GM23338 (cell line): ENCODE measurements at regions not wholly inside any gene's neighbourhood (a gene's known extent, or its start where the extent isn't known, plus 50 kb on each side); places are given as distances from the start of the nearest gene placed in this dataset.

Experiments used
- ATAC-seq: fragments of 200-7000 bp; cut with Tn5 transposase; 3 replicates; pipeline ENCODE4 v1.9.1; 2020
- DNase-seq: peaks from one replicate; pipeline ENCODE4 v3.0.0-alpha.2; 2015; ENCODE audit warnings: low spot score
- H2AFZ ChIP-seq: fragments of 200-600 bp; sonication (generic); 2 replicates; pipeline ENCODE4 v1.8.0; 2016; ENCODE audit warnings: antibody characterized with exemption, mild to moderate bottlenecking, moderate library complexity
- H3F3A ChIP-seq: fragments of 200-600 bp; sonication (generic); replicated peaks from 2 replicates; pipeline ENCODE4 v1.8.0; 2017; ENCODE audit warnings: antibody characterized with exemption, mixed run types, low read depth
- H3K27ac ChIP-seq: fragments of 200-600 bp; sonication (generic); 2 replicates; pipeline ENCODE4 v1.6.1; 2016; ENCODE audit warnings: low read depth
- H3K27me3 ChIP-seq: fragments of 200-600 bp; sonication (generic); 2 replicates; pipeline ENCODE4 v1.8.0; 2016; ENCODE audit warnings: mild to moderate bottlenecking, mixed run types, moderate library complexity; ENCODE audit not compliant: insufficient read depth
- H3K36me3 ChIP-seq: fragments of 200-600 bp; sonication (generic); 2 replicates; pipeline ENCODE4 v1.8.0; 2016; ENCODE audit warnings: mild to moderate bottlenecking; ENCODE audit not compliant: insufficient read depth
- H3K4me1 ChIP-seq: fragments of 200-600 bp; sonication (generic); 2 replicates; pipeline ENCODE4 v1.8.0; 2016; ENCODE audit warnings: mild to moderate bottlenecking, moderate library complexity; ENCODE audit not compliant: insufficient read depth
- H3K4me2 ChIP-seq: fragments of 200-600 bp; sonication (generic); 2 replicates; pipeline ENCODE4 v1.7.1; 2017; ENCODE audit warnings: mixed run types
- H3K4me3 ChIP-seq: fragments of 200-600 bp; sonication (generic); 2 replicates; pipeline ENCODE4 v1.6.1; 2016; ENCODE audit warnings: mixed run types
- H3K79me2 ChIP-seq: fragments of 200-600 bp; sonication (generic); replicated peaks from 2 replicates; pipeline ENCODE4 v1.8.0; 2017; ENCODE audit warnings: mild to moderate bottlenecking; ENCODE audit not compliant: insufficient read depth
- H3K9me2 ChIP-seq: fragments of 200-600 bp; sonication (generic); 2 replicates; pipeline ENCODE4 v1.8.0; 2017; ENCODE audit not compliant: insufficient read depth
- H4K20me1 ChIP-seq: fragments of 200-600 bp; sonication (generic); replicated peaks from 2 replicates; pipeline ENCODE4 v1.8.0; 2017; ENCODE audit warnings: mild to moderate bottlenecking; ENCODE audit not compliant: insufficient read depth
- H3K27ac Mint-ChIP-seq: 2 replicates; pipeline ENCODE4 v1.8.0; 2020; ENCODE audit warnings: inconsistent platforms, mild to moderate bottlenecking, moderate library complexity, mixed read lengths
- H3K27me3 Mint-ChIP-seq: 3 replicates; pipeline ENCODE4 v1.8.0; 2022; ENCODE audit warnings: low read depth, mild to moderate bottlenecking, moderate library complexity, mixed read lengths, inconsistent platforms; ENCODE audit not compliant: insufficient read depth, poor library complexity
- H3K36me3 Mint-ChIP-seq: 3 replicates; pipeline ENCODE4 v1.8.0; 2021; ENCODE audit warnings: low read depth, mild to moderate bottlenecking, inconsistent platforms, moderate library complexity, mixed read lengths
- H3K4me1 Mint-ChIP-seq: 3 replicates; pipeline ENCODE4 v1.8.0; 2020; ENCODE audit warnings: mild to moderate bottlenecking, inconsistent platforms, mixed read lengths
- H3K4me3 Mint-ChIP-seq: 3 replicates; pipeline ENCODE4 v1.8.0; 2021; ENCODE audit warnings: moderate library complexity, mild to moderate bottlenecking, inconsistent platforms, mixed read lengths
- H3K9me3 Mint-ChIP-seq: 3 replicates; pipeline ENCODE4 v1.8.0; 2020; ENCODE audit warnings: moderate library complexity, mild to moderate bottlenecking, inconsistent platforms, mixed read lengths
- CREB1 ChIP-seq: fragments of 250-450 bp; sonication (Bioruptor Pico); IDR thresholded peaks from 2 replicates; pipeline ENCODE4 v1.5.0; 2020; ENCODE audit warnings: low read depth, mild to moderate bottlenecking, moderate library complexity
- CTCF ChIP-seq, 2 experiments: fragments of 200-600 bp in 1 of 2; sonication (generic) in 1 of 2; conservative IDR thresholded peaks; 2 replicates each; pipeline versions ENCODE4 v1.5.1 to v1.6.1; 2016 to 2017; ENCODE audit warnings: antibody characterized with exemption in 2 of 2, low read depth in 2 of 2, mild to moderate bottlenecking in 2 of 2, moderate library complexity in 1 of 2
- ETS1 ChIP-seq: IDR thresholded peaks from 2 replicates; pipeline ENCODE4 v1.6.1; 2016; ENCODE audit warnings: antibody characterized with exemption
- EZH2 ChIP-seq: fragments of 200-600 bp; sonication (generic); IDR thresholded peaks from one replicate; pipeline ENCODE4 v1.8.0; 2017; ENCODE audit warnings: antibody characterized with exemption, mild to moderate bottlenecking, low read depth; ENCODE audit not compliant: unreplicated experiment
- EZH2phosphoT487 ChIP-seq: fragments of 200-600 bp; sonication (generic); IDR thresholded peaks from one replicate; pipeline ENCODE4 v1.8.1; 2018; ENCODE audit warnings: antibody characterized with exemption; ENCODE audit not compliant: unreplicated experiment
- POLR2AphosphoS5 ChIP-seq: IDR thresholded peaks from 2 replicates; pipeline ENCODE4 v1.6.1; 2016; ENCODE audit warnings: antibody characterized with exemption, low read depth
- REST ChIP-seq: IDR thresholded peaks from one replicate; pipeline ENCODE4 v1.6.1; 2018; ENCODE audit warnings: antibody characterized with exemption; ENCODE audit not compliant: unreplicated experiment
- ZNF114 ChIP-seq: fragments of 250-450 bp; sonication (Bioruptor Pico); IDR thresholded peaks from 2 replicates; pipeline ENCODE4 v1.5.0; 2020; ENCODE audit warnings: mild to moderate bottlenecking, moderate library complexity
- ZNF331 ChIP-seq: fragments of 250-450 bp; sonication (Bioruptor Pico); IDR thresholded peaks from 2 replicates; pipeline ENCODE4 v1.5.0; 2020; ENCODE audit warnings: low read depth, mild to moderate bottlenecking, moderate library complexity

- Mint-ChIP-seq H3K27me3 (peaks cover 29% of the 10 kb centered on the region), H3K27ac (peak overlapping the region; percentile 86), H3K9me3 (no peaks in the 10 kb centered on the region; the same call in 1 of the 3 replicates), H3K4me3 (no peak overlapping the region), H3K4me1 (peaks cover 91% of the 10 kb centered on the region), H3K36me3 (peaks cover 9% of the 10 kb centered on the region; the same call in 2 of the 3 replicates)
- H3F3A ChIP-seq, result peaks cover 8% of the 10 kb centered on the region; the same call in 1 of the 2 replicates
- no peak overlapping the region; the same call in 1 of the 2 replicates for H3K27ac ChIP-seq
- no peaks in the 10 kb centered on the region for H3K9me2 ChIP-seq
- no peak overlapping the region for H2AFZ ChIP-seq
- no peaks in the 10 kb centered on the region for H3K27me3 ChIP-seq
- no peak for DNase-seq
- ATAC-seq, result no peak
- no peak for TF ChIP-seq EZH2
- TF ChIP-seq CREB1 (CRISPR knock-in tag), result no peak
- no peak for TF ChIP-seq REST
- no peak for TF ChIP-seq EZH2phosphoT487
- no peak for TF ChIP-seq ETS1
- no peak for TF ChIP-seq ZNF114 (CRISPR knock-in tag)
- TF ChIP-seq POLR2AphosphoS5, result no peak
- no peak for TF ChIP-seq CTCF (conservative IDR thresholded peaks at IDR 0.05; ENCODE audit: low read depth in 2 of 2)
- TF ChIP-seq ZNF331 (CRISPR knock-in tag), result no peak
- peaks cover 53% of the 10 kb centered on the region for H3K4me1 ChIP-seq
- H3K4me3 ChIP-seq, result no peak overlapping the region
- peaks cover 19% of the 10 kb centered on the region; the same call in 1 of the 2 replicates for H4K20me1 ChIP-seq
- H3K79me2 ChIP-seq, result peaks cover 100% of the 10 kb centered on the region
- no peaks in the 10 kb centered on the region for H3K36me3 ChIP-seq
- peak overlapping the region; percentile 38; the same call in 1 of the 2 replicates for H3K4me2 ChIP-seq
These were observed 61.1 kb downstream of the NCOR2 start for GRCh38 chr12:124506145-124506831.
